Naive B cell (primary cell): ENCODE measurements at regions not wholly inside any gene's neighbourhood (a gene's known extent, or its start where the extent isn't known, plus 50 kb on each side); places are given as distances from the start of the nearest gene placed in this dataset.

Experiments used
- ATAC-seq, 2 donors: fragments of 150-1000 bp; cut with Tn5 transposase; 2 replicates each; pipeline ENCODE4 v1.10.0; 2021; ENCODE audit warnings: low read depth in 2 of 2, mild to moderate bottlenecking in 2 of 2, moderate library complexity in 2 of 2
- DNase-seq: peaks from one replicate; pipeline ENCODE4 v3.0.0; 2022
- H3K27ac Mint-ChIP-seq, 6 donors: one replicate each; pipeline ENCODE4 v1.8.0; 2020 to 2022; ENCODE audit warnings: mild to moderate bottlenecking in 6 of 6, mixed read lengths in 6 of 6, moderate library complexity in 5 of 6, inconsistent platforms in 2 of 6
- H3K27me3 Mint-ChIP-seq, 3 donors: one replicate each; pipeline ENCODE4 v1.8.0; 2021 to 2022; ENCODE audit warnings: mixed read lengths in 3 of 3, mild to moderate bottlenecking in 1 of 3
- H3K36me3 Mint-ChIP-seq, 2 donors: one replicate each; pipeline ENCODE4 v1.8.0; 2020 to 2022; ENCODE audit warnings: mixed read lengths in 2 of 2, inconsistent platforms in 1 of 2, mild to moderate bottlenecking in 1 of 2
- H3K4me1 Mint-ChIP-seq, 3 donors: one replicate each; pipeline ENCODE4 v1.8.0; 2020 to 2022; ENCODE audit warnings: mixed read lengths in 3 of 3, inconsistent platforms in 1 of 3, mild to moderate bottlenecking in 1 of 3, moderate library complexity in 1 of 3
- H3K4me3 Mint-ChIP-seq, 8 donors: one replicate each; pipeline ENCODE4 v1.8.0; 2020 to 2022; ENCODE audit warnings: mild to moderate bottlenecking in 8 of 8, mixed read lengths in 8 of 8, moderate library complexity in 8 of 8, inconsistent platforms in 2 of 8
- H3K9me3 Mint-ChIP-seq, 7 donors: one replicate each; pipeline ENCODE4 v1.8.0; 2020 to 2022; ENCODE audit warnings: mixed read lengths in 7 of 7, mild to moderate bottlenecking in 5 of 7, inconsistent platforms in 2 of 7, moderate library complexity in 1 of 7

DNA sequence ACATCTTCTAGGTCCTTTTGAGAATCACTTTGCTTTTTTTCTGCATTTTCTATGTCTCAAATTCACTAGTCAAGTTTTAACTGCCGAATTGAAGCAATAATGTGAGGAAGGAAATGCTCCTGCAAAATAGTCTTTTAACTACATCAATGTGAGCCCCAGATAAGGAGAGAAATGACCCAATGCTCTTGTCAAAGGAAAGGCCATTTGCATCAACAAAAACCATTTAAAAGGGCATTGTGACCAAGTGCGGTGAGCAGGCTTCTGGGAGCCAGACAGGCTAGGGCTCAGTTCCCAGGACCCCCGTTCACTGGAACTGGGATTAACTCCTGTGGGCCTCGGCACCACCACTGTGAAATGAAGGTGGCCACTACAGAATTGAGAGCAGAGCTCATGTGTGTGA lies 127.9 kb upstream of the EEPD1 start:
- H3K4me1 Mint-ChIP-seq = no peaks in the 10 kb centered on the region

DNA sequence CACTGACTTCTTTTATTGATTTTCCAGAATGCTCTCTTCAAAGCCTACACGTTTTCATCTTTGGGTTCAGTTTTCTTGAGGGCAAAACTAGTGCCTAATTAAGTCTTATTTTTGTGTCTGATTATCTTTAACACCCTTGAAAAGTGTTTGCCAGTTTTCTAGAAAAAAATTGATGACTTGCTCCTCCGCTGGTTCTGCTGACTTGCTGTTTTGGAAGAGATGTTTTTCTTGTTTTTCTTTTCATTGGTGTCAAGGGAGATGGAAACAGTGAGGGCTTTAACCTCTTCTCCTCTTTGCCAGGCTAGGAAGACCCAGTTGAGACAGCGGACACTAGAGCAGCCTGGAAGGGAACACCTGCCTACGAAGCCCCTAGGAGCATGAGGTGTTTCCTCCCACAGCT lies 123.7 kb upstream of the EEPD1 start:
- H3K4me1 Mint-ChIP-seq = no peaks in the 10 kb centered on the region
- no peaks in the 10 kb centered on the region for H3K36me3 Mint-ChIP-seq
- H3K27me3 Mint-ChIP-seq = peaks cover 10 to 25% (median 14%) of the 10 kb centered on the region in 3 donors
- no peak overlapping the region for H3K4me3 Mint-ChIP-seq
- DNase-seq (no peak), ATAC-seq (no peak)
- H3K27ac Mint-ChIP-seq = no peak overlapping the region
- peaks cover 0 to 5% (median 0%) of the 10 kb centered on the region in 7 donors for H3K9me3 Mint-ChIP-seq

More for the DNA sequence above, 127.9 kb upstream of the EEPD1 start:
- no peak overlapping the region for H3K4me3 Mint-ChIP-seq
- H3K9me3 Mint-ChIP-seq = no peaks in the 10 kb centered on the region
- no peak for DNase-seq
- no peak overlapping the region for H3K27ac Mint-ChIP-seq
- ATAC-seq = no peak
- H3K27me3 Mint-ChIP-seq = peaks cover 0 to 14% (median 3%) of the 10 kb centered on the region in 3 donors
- no peaks in the 10 kb centered on the region for H3K36me3 Mint-ChIP-seq

DNA sequence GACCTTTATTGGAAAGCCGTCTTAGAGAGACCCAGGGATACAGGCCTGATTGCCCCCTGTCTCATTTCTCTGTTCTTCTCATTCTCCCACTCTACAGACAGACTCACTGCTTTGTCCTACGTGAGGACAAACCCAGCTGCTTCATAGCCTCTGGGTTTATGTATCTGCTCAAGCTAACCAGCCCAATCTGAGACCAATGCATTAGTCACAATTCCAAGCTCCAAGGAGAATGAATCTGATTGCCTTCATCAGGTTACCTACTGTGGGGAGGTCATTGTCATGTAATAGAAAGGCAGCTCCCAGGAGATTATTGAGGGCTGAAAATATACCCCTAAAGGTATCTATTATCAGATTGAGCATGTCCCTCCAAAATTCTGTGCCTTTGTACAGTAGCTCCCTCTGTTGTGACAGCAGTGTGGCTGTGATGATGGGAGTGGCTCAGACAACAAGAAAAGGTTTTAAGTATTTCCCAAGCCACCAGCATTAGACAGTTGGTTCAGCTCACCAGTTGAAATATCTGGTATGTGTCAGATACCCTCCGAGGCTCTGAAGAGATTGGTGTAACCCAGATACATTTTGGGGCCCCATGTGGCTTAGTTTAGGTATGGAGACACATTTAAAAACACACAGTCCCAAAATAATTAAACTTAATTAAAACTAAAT lies 123.1 kb upstream of the EEPD1 start:
- Mint-ChIP-seq H3K4me3 (no peak overlapping the region), H3K36me3 (no peaks in the 10 kb centered on the region), H3K27ac (no peak overlapping the region), H3K27me3 (peaks cover 10 to 25% (median 16%) of the 10 kb centered on the region in 3 donors), H3K9me3 (peaks cover 0 to 5% (median 0%) of the 10 kb centered on the region in 7 donors), H3K4me1 (no peaks in the 10 kb centered on the region)
- no peak for DNase-seq
- no peak for ATAC-seq

DNA sequence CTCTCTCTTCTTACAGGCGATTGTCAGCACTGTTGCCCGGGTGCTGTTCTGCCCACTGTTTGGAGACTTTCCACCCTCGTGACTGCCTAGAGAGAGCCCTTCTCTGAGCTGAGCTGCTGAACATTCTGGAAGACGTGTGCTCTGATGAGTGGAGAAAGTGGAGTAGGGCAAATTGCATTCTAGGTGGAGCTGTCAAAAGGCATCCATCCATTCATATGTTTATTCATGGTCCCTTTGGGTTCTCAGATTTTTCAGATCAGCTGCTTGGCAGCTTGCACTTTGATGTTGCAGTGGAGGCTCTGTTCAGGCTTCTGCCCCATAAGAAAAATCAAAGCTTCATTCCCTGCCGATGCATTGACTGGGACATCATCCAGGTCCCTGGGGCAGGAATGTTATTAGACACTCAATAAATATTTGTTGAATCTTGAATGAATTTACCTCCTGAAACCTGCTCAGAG lies 120.7 kb upstream of the EEPD1 start:
- peaks cover 12 to 30% (median 22%) of the 10 kb centered on the region in 3 donors for H3K27me3 Mint-ChIP-seq
- DNase-seq (no peak), ATAC-seq (no peak)
- no peaks in the 10 kb centered on the region for H3K36me3 Mint-ChIP-seq
- no peak overlapping the region for H3K27ac Mint-ChIP-seq
- H3K9me3 Mint-ChIP-seq = peaks cover 0 to 5% (median 0%) of the 10 kb centered on the region in 7 donors
- H3K4me3 Mint-ChIP-seq = no peak overlapping the region
- no peaks in the 10 kb centered on the region for H3K4me1 Mint-ChIP-seq

DNA sequence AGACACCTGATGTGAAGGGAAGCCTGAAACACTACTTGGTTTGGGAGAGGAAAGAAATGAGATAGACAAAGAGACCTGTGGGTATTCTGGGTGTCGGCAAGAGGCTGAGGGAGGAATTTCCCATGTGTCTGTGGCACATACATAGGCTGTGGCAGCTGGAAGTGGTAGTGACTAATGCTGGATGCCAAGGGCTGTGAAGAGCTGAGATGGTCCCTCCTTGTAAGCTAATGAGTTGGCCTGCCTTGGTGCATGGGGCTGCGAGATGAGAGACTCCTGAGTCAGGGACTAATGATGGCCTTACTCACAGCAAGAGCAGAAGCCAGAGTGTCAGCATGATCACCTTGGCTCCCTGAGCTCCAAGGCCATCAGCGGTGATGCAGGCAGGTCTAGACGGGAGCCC lies 119.0 kb upstream of the EEPD1 start:
- no peak for ATAC-seq
- no peak overlapping the region for H3K27ac Mint-ChIP-seq
- no peaks in the 10 kb centered on the region for H3K36me3 Mint-ChIP-seq
- peaks cover 0 to 5% (median 0%) of the 10 kb centered on the region in 7 donors for H3K9me3 Mint-ChIP-seq
- H3K4me1 Mint-ChIP-seq = no peaks in the 10 kb centered on the region
- H3K27me3 Mint-ChIP-seq = peaks cover 12 to 22% (median 22%) of the 10 kb centered on the region in 3 donors
- no peak for DNase-seq
- H3K4me3 Mint-ChIP-seq = no peak overlapping the region

DNA sequence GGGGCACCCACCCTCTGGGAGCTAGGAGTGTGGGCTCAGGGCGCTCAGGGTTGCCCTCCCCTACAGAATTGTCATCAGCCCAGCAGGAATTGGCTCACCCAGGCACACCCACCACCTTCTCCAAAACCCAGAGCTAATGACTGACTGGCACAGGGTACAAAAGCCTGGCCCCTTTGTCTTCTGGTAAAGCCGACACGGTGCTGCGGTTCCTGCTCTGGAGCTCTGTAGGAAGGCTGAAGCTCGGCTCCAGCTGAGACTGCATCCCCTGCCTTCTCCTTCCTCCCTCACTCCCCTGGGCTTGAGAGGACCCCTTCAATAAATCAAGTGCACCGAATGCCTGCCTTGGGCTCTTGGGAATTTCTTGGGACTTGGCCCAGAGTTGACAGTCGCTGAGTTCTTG lies 117.9 kb upstream of the EEPD1 start:
- H3K4me3 Mint-ChIP-seq = no peak overlapping the region
- H3K27me3 Mint-ChIP-seq = peaks cover 12 to 28% (median 27%) of the 10 kb centered on the region in 3 donors
- peaks cover 0 to 5% (median 0%) of the 10 kb centered on the region in 7 donors for H3K9me3 Mint-ChIP-seq
- ATAC-seq (no peak), DNase-seq (no peak)
- no peaks in the 10 kb centered on the region for H3K36me3 Mint-ChIP-seq
- no peaks in the 10 kb centered on the region for H3K4me1 Mint-ChIP-seq
- H3K27ac Mint-ChIP-seq = no peak overlapping the region

DNA sequence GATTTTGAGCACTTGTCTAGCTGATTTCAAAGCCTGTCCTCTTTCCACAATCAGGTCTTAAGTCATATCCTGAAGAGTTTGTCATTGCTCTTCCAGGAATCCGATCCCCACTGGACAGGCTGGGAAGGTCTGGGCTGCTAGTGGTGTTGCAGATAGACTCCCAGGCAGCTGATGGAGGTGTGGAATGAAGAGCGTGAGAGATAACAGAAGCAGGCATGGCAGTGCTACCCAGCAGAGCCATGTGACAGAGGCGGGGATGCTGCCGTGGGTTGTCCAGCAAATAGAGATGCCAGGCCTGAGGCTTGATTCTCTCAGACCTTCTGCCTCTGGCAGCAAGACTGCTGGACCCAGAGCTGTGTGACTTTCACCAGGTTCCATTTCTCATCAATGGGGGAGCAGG lies 116.5 kb upstream of the EEPD1 start:
- Mint-ChIP-seq H3K27me3 (peaks cover 12 to 28% (median 27%) of the 10 kb centered on the region in 3 donors), H3K27ac (no peak overlapping the region), H3K36me3 (no peaks in the 10 kb centered on the region), H3K9me3 (peaks cover 0 to 5% (median 0%) of the 10 kb centered on the region in 7 donors), H3K4me3 (peak overlapping the region in 1 of 8 donors; percentile 21), H3K4me1 (no peaks in the 10 kb centered on the region)
- ATAC-seq = no peak
- no peak for DNase-seq

DNA sequence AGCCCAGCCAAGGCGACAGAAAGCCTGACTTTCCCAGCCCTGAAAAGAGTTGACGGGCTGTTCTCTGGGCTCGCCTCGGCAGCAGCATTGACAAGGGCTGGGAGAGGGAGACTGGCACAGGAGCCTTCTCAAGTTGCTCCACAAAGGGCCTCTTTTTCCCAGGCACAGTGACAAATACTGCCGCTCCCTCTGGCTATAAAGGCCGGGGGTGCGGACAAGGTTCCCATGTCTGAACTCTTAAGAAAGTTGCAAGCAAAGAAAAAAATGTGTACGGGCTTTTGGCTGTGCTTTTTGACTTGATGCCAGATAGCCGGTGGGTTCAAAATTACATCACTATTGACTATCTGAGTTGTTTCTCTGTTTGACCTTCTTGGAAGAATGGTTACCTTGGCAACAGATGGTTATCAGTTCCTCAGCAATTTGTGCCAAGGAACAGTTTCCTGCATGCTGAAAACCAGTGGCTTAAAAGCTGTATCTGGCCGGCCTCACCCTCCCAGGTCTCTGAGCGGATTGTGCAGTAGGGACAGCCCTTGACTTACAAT lies 115.9 kb upstream of the EEPD1 start:
- Mint-ChIP-seq H3K27me3 (peaks cover 15 to 28% (median 27%) of the 10 kb centered on the region in 3 donors), H3K4me1 (no peaks in the 10 kb centered on the region), H3K4me3 (no peak overlapping the region), H3K27ac (no peak overlapping the region), H3K9me3 (peaks cover 0 to 5% (median 0%) of the 10 kb centered on the region in 7 donors), H3K36me3 (no peaks in the 10 kb centered on the region)
- ATAC-seq = no peak
- no peak for DNase-seq

DNA sequence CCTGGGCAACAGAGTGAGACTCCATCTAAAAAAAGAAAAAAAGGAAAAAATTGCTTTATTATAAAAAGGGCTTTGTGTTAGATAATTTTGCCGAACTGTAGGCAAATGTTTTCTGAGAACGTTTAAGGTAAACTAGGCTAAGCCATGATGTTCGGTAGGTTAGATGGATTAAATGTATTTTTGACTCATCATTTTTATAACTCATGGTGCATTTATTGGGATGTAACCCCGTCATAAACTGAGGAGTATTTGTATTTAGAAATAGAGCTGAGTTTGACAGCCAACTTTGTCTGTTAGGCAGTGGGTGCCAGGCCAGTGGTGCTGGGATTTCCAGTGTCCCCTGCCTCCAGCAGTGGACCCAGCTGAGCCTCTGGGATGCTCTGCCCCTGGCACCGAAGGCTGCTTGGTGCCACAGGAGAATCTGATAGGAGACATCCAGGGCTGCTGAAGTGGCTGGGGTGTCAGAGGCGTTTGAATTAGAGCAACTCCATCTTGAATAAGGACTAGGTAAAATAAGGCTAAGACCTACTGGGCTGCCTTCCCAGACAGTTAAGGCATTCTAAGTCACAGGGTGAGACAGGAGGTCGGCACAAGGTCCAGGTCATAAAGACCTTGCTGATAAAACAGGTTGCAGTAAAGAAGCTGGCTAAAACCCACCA lies 114.9 kb upstream of the EEPD1 start:
- peaks cover 11 to 25% (median 24%) of the 10 kb centered on the region in 3 donors for H3K27me3 Mint-ChIP-seq
- H3K4me1 Mint-ChIP-seq = no peaks in the 10 kb centered on the region
- H3K4me3 Mint-ChIP-seq = no peak overlapping the region

DNA sequence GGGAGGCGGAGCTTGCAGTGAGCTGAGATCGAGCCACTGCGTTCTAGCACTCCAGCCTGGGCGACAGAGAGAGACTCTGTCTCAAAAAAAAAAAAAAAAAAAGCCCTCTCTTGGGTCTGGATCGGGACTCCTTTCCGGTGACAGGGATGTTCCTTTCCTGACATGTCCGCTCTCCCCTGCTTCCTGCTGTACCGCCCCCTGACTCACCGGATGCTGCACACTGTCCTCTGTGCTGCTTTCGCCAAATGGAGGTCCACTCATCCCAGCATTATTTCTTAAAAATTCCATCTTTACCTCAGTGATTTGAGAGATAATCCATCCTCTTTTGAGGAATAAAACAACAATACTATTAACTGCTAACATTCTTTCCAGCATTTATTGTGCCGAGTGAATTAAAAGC lies 113.8 kb upstream of the EEPD1 start:
- no peak for DNase-seq
- Mint-ChIP-seq H3K4me1 (no peaks in the 10 kb centered on the region), H3K9me3 (no peaks in the 10 kb centered on the region), H3K27ac (peak overlapping the region in 1 of 6 donors; percentile 20), H3K27me3 (peaks cover 11 to 17% (median 14%) of the 10 kb centered on the region in 3 donors), H3K36me3 (no peaks in the 10 kb centered on the region), H3K4me3 (no peak overlapping the region)
- ATAC-seq = no peak

More for the DNA sequence above, 114.9 kb upstream of the EEPD1 start:
- ATAC-seq (no peak), DNase-seq (no peak)
- Mint-ChIP-seq H3K27ac (no peak overlapping the region), H3K36me3 (no peaks in the 10 kb centered on the region), H3K9me3 (peaks cover 0 to 1% (median 0%) of the 10 kb centered on the region in 7 donors)

DNA sequence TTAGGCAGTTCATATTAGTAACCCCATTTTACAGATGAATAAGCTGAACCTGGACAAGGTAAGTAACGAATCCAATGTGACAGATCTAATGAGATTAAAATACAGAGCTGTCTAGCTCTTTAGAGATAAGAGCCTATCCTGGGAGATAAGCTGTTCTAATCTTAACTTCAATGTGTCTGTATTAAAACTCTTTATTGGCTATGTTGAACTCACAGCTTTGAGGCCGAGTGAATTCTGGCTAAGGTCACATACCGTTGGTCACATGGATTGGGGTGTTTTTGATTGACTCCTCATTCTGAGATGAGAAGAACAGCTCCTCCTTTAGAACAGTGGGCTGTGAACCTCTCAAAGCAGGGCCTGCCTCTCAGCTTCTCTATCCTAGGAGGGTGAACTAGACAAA lies 113.4 kb upstream of the EEPD1 start:
- DNase-seq (no peak), ATAC-seq (no peak)
- Mint-ChIP-seq H3K27ac (no peak overlapping the region), H3K36me3 (no peaks in the 10 kb centered on the region), H3K9me3 (no peaks in the 10 kb centered on the region), H3K27me3 (peaks cover 11 to 17% (median 12%) of the 10 kb centered on the region in 3 donors), H3K4me3 (no peak overlapping the region), H3K4me1 (no peaks in the 10 kb centered on the region)

DNA sequence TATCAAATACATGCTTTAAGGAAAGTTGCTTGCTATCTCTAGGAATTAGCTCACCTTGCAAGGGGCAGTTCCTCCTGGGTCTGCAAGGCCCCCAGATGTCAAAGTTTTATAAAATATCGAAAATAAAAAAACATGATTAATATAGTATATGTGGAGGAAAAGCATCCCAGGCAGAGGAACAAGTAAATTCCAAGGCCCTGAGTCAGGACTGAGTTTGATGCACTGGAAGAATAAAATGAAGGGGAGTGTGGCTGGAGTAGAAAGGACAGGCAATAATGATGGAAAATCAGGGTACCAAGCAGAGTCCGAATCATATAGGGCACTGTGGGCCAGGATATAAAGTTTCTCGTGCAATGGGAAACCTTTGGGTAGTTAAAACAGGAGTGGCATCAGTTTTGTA lies 112.4 kb upstream of the EEPD1 start:
- no peak for DNase-seq
- H3K4me1 Mint-ChIP-seq = no peaks in the 10 kb centered on the region
- no peaks in the 10 kb centered on the region for H3K9me3 Mint-ChIP-seq
- no peak overlapping the region for H3K27ac Mint-ChIP-seq
- no peak overlapping the region for H3K4me3 Mint-ChIP-seq
- peaks cover 6 to 16% (median 11%) of the 10 kb centered on the region in 3 donors for H3K27me3 Mint-ChIP-seq
- H3K36me3 Mint-ChIP-seq = no peaks in the 10 kb centered on the region
- ATAC-seq = no peak

DNA sequence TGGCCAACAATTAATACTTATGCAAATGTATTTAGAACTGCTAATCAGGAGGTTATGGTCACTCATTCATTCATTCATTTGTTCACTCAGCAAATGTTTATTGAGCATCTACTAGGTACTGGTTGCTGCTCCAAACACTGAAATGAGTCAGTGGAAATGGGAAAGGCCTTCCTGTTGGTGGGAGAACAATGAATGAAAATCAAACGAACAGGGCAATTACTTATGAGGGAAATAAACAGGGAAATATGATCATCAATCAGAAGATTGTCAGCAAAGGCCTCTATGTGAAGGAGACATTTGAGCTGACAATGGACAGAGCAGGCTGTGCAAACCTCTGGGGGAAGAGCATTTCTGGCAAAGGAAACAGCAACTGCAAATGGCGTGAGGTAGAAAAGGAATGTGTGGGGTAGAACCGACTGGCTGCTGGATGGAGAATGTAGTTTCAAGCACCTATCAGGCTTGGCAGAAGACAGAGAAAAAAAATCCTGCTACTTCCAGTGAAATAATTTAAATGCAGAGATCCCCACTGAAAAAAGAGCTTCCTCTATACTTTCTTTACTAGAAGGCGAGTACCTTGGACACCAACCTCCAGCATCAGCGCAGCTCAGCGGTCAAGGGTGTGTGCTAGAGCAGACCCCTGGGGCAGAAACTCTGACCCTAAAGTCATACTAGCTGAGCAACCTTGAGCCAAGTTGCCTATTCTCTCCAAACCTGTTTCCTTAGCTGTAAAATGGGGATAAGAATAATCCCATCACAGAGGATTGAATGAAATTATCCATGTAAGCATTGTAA lies 108.8 kb upstream of the EEPD1 start:
- no peak overlapping the region for H3K27ac Mint-ChIP-seq
- no peaks in the 10 kb centered on the region for H3K36me3 Mint-ChIP-seq
- peaks cover 3 to 6% (median 4%) of the 10 kb centered on the region in 3 donors for H3K27me3 Mint-ChIP-seq
- peaks cover 0 to 1% (median 0%) of the 10 kb centered on the region in 3 donors for H3K4me1 Mint-ChIP-seq
- ATAC-seq (no peak), DNase-seq (no peak)
- H3K4me3 Mint-ChIP-seq = no peak overlapping the region
- no peaks in the 10 kb centered on the region for H3K9me3 Mint-ChIP-seq
